Colonic mucosa (tissue), 4 donors: ENCODE measurements at regions not wholly inside any gene's neighbourhood (a gene's known extent, or its start where the extent isn't known, plus 50 kb on each side); places are given as distances from the start of the nearest gene placed in this dataset.

Source experiments
- DNase-seq: peaks from one replicate; pipeline ENCODE4 v3.0.0-alpha.2; 2020
- H3K27ac ChIP-seq: fragments of 200-600 bp; one replicate; pipeline ENCODE4 v1.8.0; 2021
- H3K27me3 ChIP-seq: fragments of 200-600 bp; one replicate; pipeline ENCODE4 v1.8.0; 2021
- H3K36me3 ChIP-seq: fragments of 200-600 bp; one replicate; pipeline ENCODE4 v1.8.0; 2021
- H3K4me1 ChIP-seq: fragments of 200-600 bp; one replicate; pipeline ENCODE4 v1.8.0; 2021; ENCODE audit warnings: mild to moderate bottlenecking
- H3K4me3 ChIP-seq: fragments of 200-600 bp; one replicate; pipeline ENCODE4 v1.8.0; 2021
- H3K9ac ChIP-seq, 2 donors: one replicate each; pipeline ENCODE4 v1.7.0; 2013; ENCODE audit warnings: control low read depth in 2 of 2, low read depth in 2 of 2, low read length in 2 of 2
- H3K9me3 ChIP-seq: fragments of 200-600 bp; one replicate; pipeline ENCODE4 v1.8.0; 2021
- intact Hi-C: fragments of 100-400 bp; cut with DNase I; formaldehyde crosslinking; loops from one replicate; pipeline ENCODE4 v1.14.1; 2022
- TF ChIP-seq, protein P1 (sequence below): fragments of 200-600 bp; IDR thresholded peaks from one replicate; pipeline ENCODE4 v1.8.0; 2022; ENCODE audit warnings: antibody characterized with exemption, mild to moderate bottlenecking
- donor health status: healthy.
- donor health status: DM: no; HTN: no; CAD: no.
- donor health status: DM: no; HTN: no; CAD: no.

DNA sequence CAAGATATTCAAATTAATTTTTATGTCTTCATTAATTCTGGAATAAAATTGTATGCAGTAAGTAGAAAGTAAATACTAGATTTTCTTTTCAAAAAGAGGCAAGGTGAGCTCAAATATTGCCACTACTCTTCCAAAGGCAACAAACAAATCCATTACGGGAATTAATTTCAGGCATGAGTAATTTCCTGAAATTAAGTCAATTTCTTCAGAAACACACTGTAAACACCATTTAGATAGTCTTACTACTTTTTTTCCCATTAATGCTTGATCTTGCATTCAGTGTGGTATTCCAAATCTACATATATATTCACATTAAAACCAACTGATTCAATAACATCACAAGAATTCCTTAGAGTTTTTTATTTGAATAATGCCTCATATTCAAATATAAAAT, 1274.0 kb upstream of the CRIM1 start:
- no peak for DNase-seq
- TF ChIP-seq, protein P1, sequence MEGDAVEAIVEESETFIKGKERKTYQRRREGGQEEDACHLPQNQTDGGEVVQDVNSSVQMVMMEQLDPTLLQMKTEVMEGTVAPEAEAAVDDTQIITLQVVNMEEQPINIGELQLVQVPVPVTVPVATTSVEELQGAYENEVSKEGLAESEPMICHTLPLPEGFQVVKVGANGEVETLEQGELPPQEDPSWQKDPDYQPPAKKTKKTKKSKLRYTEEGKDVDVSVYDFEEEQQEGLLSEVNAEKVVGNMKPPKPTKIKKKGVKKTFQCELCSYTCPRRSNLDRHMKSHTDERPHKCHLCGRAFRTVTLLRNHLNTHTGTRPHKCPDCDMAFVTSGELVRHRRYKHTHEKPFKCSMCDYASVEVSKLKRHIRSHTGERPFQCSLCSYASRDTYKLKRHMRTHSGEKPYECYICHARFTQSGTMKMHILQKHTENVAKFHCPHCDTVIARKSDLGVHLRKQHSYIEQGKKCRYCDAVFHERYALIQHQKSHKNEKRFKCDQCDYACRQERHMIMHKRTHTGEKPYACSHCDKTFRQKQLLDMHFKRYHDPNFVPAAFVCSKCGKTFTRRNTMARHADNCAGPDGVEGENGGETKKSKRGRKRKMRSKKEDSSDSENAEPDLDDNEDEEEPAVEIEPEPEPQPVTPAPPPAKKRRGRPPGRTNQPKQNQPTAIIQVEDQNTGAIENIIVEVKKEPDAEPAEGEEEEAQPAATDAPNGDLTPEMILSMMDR, result no peak
- H3K36me3 ChIP-seq, result no peaks in the 10 kb centered on the region
- no peak overlapping the region for H3K27ac ChIP-seq
- no peak overlapping the region for H3K9ac ChIP-seq
- no peak overlapping the region for H3K4me3 ChIP-seq
- H3K27me3 ChIP-seq, result no peaks in the 10 kb centered on the region
- H3K9me3 ChIP-seq, result no peaks in the 10 kb centered on the region
- H3K4me1 ChIP-seq, result no peaks in the 10 kb centered on the region
- intact Hi-C loops, result no loop called here

GRCh38 chr2:35081001-35081621, 1274.5 kb upstream of the CRIM1 start:
- no peaks in the 10 kb centered on the region for H3K27me3 ChIP-seq
- no peak for DNase-seq
- H3K27ac ChIP-seq, result no peak overlapping the region
- H3K9me3 ChIP-seq, result no peaks in the 10 kb centered on the region
- intact Hi-C loops, result no loop called here
- H3K9ac ChIP-seq, result no peak overlapping the region
- no peaks in the 10 kb centered on the region for H3K4me1 ChIP-seq
- H3K36me3 ChIP-seq, result no peaks in the 10 kb centered on the region
- no peak overlapping the region for H3K4me3 ChIP-seq
- TF ChIP-seq, protein P1, result no peak

DNA sequence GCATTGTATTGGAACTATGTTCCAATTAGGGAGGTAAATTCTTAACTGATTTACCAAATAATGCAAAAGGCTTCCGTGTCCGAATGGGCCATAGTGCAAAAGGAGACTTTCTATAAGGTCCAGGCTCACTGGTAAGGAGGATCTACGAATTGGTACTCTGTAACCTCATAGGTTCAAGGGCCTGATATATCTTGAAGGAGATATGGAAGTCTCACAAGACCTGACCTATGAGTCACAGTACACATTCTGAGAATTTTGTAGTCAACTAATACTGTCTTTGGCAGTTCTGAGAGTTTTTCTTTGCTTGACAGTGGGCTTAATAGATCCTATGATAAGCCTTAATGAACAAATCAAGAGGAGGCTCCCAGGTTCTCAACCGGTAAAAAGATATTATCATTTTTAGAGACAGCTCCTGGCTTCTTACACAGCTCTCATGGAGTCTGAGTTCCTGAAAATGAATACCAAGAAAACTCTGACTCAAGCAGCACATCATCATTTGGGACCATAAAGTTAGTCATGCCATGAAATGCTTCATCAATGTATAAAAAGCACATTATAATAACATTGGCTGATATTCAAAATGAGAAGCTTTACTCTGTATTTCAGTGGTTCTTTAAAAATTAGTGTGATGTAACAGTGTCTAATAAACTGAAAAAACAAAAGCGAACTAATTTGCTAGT, 1275.2 kb upstream of the CRIM1 start:
- no peak for DNase-seq
- TF ChIP-seq, protein P1, result no peak
- H3K9me3 ChIP-seq, result no peaks in the 10 kb centered on the region
- no peak overlapping the region for H3K27ac ChIP-seq
- no peaks in the 10 kb centered on the region for H3K27me3 ChIP-seq
- intact Hi-C loops, result no loop called here
- no peak overlapping the region for H3K4me3 ChIP-seq
- no peaks in the 10 kb centered on the region for H3K4me1 ChIP-seq
- no peaks in the 10 kb centered on the region for H3K36me3 ChIP-seq
- H3K9ac ChIP-seq, result no peak overlapping the region

DNA sequence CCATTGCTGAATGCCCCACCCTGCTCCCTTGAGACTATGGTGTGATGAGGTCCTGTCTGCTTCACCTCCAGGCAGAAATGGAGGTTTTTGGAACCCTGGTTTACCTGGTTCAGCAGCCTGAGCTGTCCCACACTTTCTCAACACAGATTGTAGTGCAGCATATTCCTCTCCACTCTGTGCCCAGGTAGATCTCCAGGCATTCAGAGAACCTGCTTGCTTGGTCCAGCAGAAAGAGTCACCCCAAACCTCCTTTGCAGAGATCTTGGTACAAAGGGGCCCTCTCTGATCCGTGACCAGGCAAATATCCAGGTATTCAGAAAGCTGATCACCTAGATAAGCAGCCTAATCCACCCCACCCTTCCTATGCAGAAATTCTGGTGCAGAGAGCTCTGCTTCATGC, 1288.2 kb upstream of the CRIM1 start:
- no peak for DNase-seq
- Histone ChIP-seq H3K9ac (no peak overlapping the region), H3K36me3 (no peaks in the 10 kb centered on the region), H3K27me3 (no peaks in the 10 kb centered on the region), H3K9me3 (peaks cover 3% of the 10 kb centered on the region), H3K4me3 (no peak overlapping the region), H3K27ac (no peak overlapping the region), H3K4me1 (no peaks in the 10 kb centered on the region)
- intact Hi-C loops, result no loop called here
- TF ChIP-seq, protein P1, result no peak

DNA sequence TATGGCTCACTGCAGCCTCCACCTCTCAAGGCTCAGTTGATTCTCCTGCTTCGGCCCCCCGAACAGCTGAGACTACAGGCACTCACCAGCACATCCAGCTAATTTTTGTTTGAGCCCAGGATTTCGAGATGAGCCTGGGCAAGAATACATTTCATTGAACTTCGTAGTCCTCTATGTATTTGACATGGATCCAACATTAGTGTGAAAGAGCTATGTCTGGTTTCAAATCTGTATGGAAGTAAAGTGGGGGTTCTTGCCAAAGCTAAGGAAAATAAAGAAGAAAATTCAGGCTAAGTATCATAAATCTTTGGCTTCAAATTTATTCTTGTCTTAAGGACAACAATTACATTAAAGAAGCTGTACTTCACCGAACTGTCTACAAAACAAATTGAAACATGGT, 1291.7 kb upstream of the CRIM1 start:
- TF ChIP-seq, protein P1, result no peak

More for the DNA sequence above, 1291.7 kb upstream of the CRIM1 start:
- no peak overlapping the region for H3K27ac ChIP-seq
- no peaks in the 10 kb centered on the region for H3K27me3 ChIP-seq
- peaks cover 3% of the 10 kb centered on the region for H3K9me3 ChIP-seq
- no peaks in the 10 kb centered on the region for H3K36me3 ChIP-seq
- H3K4me3 ChIP-seq, result no peak overlapping the region
- no peak overlapping the region for H3K9ac ChIP-seq
- no peak for DNase-seq
- intact Hi-C loops, result no loop called here
- no peaks in the 10 kb centered on the region for H3K4me1 ChIP-seq
